HG02884 (cell line): ENCODE measurements at regions not wholly inside any gene's neighbourhood (a gene's known extent, or its start where the extent isn't known, plus 50 kb on each side); places are given as distances from the start of the nearest gene placed in this dataset.

Experiments used
- ATAC-seq: cut with Tn5 transposase; IDR thresholded peaks from one replicate; pipeline ENCODE4 v1.9.1; 2021; ENCODE audit warnings: mild to moderate bottlenecking, moderate library complexity; ENCODE audit not compliant: unreplicated experiment

DNA sequence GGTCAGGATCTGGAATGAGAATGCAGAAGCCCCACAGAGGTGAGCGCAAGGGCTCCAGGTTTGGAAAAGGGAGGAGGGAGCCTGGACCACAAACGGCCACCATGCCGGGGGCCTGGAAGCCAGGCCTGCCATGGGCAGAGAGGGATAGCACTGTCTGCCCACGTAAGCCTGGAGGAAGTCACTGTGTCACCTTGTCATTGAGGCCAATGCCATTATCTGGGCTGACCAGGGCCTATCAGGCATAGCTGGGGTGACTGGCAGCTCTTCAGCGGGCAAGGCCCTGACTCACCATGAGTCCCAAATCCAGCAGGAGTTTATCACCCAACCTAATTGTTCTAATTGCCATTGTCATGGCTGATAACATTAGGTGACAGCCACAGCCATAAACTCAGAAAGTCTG lies 84.6 kb downstream of the MATN1 start:
- no peak for ATAC-seq

DNA sequence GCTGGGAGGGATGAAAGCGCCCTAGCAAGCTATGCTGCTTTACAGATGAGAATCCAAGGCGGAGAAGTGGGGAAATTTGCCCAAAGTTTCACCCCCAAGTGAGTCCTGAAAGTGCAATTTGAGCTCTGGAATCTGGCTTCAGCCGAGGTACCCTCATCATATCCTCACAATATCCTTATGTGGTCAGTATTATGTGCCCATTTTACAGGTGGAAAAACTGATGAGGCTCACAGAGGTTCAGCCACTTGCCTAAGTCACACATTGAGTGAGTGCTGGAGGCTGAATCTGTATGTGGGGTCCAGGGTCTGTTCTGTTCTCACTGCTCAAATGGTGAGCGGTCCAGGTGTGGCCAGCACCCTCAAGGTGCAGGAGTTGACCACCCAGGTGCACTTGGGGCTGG lies 85.3 kb downstream of the MATN1 start:
- ATAC-seq, result no peak

DNA sequence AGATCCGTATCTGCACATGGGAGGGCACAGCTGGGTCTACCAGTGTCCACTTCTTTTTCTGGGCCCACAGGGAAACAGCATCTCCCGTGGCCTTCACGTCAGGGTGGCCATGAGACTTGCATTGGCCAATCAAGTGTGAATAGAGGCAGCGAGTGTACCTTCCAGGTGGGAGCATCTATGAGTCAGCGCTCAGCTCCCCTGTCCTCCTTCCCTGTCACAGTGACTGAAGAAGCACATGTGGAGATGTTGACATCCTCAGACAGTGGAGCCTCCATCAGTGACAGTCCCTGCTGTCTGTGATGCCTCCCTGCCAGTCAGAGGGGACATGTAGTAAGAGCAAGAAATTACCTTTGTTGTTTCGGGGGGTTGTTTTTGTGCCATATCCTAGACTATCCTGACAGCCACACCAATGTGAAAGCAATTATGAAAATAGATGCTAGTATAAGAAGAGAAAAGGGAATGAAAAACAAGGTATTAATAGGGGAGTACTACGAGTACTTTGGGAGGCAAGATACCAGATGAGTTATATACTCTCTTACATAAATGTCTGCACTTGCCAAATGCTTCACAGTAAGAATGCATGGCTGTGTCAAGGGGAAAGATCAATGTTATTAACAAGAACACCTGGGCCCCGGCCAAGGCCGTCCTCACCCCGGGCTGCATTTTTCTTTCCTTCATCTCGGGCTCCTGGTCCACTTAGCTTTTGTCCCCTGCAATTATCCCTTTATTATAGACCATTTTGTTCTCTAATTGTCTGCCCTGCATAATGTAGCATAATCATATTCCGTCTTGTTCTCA lies 86.0 kb downstream of the MATN1 start:
- ATAC-seq, result no peak

DNA sequence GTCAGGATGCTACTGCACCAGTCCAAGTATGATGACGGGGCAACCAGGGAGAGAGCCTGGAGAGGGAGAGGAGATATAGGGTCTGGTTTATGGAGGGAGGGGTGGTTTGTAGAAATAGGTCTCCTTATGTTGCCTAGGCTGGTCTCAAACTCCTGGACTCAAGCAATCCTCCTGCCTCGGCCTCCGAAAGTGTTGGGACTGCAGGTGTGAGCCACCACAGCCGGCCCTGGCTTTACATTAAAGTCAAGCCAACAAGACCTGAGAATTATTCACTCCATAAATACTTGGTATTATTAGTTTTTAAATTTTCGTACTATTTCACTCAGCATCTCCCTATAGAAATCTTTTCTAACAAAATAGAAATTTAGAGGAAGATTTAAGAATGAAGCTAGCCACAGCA lies 86.8 kb downstream of the MATN1 start:
- no peak for ATAC-seq

DNA sequence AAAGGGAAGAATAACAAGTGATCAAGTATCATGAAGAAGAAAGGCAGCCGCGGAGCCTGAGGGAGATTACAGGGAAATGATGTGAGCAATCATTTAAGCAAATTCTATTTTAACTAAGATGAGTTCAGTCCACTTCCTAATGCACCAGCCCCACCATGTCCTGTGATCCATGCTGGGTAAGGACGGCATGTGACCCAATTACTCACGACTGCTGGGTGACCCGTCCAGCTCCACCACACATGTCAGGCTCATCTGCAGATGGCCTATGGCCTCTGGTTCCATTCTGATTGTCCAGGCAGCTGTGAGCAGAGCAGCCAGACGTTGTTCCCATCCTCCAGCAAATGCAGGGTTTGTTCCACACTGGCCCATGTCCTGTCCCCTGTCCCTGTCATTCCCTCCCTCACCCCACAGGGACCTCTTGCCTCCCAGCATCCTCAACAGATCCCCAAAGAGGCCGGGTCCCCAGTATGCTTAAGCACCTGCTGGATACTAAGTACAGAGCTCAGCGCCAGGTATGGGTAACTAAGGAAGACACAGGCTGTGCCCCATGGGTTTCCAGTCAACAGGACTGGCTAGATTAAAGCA lies 87.9 kb downstream of the MATN1 start:
- no peak for ATAC-seq

DNA sequence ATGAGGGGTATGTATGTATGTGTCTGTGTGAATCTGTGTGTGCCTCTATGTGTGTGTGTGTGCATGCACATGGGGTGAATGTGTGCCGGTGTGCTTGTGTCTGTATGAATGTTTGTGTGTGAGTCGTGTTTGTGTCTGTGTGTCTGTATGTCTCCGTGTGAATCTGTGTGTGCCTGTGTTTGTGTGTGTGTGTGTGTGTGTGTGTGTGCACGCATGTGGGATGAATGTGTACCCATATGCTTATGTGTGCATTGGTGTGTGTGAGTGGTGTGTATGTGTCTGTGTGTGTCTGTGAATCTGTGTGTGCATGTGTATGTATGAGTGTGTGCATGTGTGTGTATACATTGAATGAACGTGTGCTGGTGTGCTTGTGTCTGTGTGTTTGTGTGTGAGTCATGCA lies 88.9 kb downstream of the MATN1 start:
- no peak for ATAC-seq

DNA sequence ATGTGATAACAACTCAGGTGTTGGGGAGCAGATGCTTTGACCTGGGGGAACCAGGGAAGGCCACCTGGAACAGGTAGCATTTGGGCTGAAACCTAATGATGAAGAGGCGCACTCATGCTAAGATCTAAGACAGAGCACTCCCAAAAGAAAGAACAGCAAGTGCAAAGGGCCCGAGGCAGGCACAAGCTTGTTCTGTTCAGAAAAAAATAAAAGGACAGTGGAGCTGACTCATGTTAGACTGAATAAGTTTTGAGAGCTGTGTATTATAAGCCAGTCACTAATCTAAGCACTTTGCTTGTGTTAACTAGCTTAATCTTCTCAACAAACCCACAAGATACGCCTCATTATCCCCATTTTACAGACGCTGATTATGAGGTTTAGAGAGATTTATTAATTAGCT lies 90.1 kb downstream of the MATN1 start:
- ATAC-seq, result no peak

DNA sequence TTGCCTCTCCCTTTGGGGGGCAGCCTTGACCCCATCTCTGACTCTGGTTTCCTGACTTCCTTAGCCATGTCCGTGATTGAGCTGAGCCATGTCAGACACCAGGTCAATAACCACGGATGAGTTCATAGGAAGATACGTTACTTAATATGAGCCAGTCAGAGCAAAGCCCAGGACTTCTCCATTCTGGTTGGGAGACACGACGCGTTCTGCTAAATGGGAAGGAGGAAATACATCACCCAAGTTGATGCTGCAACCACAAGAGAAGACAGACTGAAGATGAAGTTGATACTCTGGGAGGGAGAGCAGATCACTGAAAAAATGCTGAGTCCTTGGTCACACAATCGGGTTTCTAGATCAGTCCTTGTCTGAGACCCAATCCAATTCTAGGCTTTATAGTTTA lies 90.9 kb downstream of the MATN1 start:
- ATAC-seq, result no peak

DNA sequence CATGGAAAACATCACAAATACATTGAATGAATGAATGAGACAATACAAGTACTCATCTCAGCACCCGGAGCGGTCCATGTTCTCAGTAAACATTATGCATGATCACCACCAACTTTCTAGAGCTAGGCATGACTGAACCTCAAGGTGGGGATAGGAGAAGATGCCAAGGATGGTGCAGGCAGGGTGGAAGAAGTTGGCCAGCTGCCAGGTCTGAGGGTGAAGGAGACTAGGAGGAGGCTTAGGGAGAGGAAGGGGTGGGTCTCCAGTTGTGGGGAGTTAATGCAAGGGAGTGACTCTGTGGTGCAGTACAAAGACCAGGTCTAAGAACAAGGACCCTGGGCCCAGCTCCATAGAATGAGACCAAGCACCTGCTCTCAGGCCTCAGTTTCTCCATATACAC lies 91.7 kb downstream of the MATN1 start:
- ATAC-seq, result no peak

DNA sequence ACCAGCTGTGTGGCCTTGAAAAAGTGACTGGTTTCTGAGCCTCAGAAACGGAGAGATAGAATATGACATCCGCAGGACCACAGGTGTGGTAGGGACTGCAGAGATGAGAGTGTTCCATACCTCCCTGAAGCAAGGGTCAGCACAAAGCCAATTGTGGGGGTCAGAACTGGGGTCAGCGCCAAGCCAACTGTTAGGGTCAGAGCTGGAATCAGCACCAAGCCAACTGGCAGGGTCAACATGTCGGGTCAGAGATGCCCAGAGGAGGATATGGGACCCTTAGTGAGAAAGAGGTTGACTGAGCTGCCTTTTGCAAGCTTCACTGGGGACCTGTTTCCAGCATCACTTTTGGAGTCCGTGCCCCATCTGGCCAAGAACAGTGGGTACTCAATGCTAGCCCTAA lies 93.9 kb downstream of the MATN1 start:
- ATAC-seq, result no peak

DNA sequence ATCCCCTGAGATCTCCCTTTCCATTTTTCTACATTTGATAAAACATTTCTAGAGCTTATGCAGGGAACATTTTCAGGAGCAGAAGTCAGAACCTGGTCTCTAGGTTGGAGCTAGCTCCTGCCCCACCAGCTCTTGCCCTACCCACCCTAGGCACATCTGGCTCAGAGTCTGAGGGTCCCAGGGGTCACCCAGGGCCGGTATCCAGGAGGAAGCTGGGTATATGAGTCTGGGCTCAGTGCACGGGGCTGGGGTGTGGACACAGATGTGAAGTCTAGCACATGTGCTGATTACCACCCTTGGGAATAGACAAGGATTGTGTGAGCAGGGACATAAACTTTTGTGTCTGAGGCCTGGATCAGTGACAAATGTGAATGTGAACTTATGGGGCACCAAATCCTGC lies 95.4 kb downstream of the MATN1 start:
- ATAC-seq, result no peak

DNA sequence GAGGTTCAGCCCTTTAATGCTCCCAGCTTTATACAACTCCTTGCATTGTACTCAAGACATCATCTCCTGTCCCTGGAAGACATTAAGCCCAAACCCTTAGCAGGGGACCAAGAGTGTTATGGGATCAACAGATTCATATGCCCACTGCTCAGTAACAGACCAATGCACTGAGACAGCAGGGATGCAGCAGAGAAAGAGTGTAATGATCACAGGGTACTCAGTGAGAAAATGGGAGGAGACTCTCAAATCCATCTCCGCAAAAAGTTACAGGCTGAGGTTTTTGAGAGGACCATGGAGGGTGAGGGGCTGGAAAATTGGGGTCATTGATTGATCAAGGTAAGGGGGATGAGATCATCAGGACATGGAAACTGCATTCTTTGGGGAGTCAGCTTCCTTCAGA lies 96.2 kb downstream of the MATN1 start:
- ATAC-seq, result no peak

DNA sequence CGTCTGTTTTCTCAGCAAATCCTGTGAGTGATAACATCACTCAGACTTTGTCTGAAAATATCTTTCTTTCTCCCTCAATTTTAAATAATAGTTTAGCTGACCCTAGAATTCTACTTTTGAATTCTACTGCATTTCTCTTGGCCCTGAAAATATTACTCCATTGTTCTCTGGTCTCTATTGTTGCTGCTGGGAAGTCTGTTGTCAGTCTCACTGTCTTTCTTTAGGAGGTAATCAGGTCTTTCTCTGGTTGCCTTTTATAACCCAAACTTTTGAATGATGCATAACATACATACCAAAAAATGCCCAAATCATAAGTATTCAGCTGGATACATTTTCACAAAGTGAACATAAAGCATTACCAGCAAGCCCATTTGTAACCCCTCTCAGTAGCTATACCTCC lies 100.0 kb downstream of the MATN1 start:
- ATAC-seq, result no peak

DNA sequence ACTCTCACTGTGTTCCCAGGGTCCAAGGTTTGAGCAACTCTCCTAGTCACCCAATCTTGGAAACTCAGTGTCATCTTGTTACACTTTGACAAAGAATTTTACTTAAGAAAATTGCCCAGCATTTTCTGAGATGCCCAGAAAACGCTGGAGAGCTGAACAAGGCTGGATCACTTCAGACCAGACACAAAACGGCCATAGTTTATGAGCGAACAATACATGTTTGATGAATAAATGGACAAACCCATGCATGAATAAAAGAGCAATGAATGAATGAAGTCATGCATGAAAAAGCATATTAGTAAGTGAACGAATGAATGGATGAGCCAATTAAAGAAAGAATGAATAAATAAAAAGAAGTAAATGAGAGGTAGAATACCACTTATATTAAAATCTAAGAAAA lies 103.8 kb downstream of the MATN1 start:
- no peak for ATAC-seq

DNA sequence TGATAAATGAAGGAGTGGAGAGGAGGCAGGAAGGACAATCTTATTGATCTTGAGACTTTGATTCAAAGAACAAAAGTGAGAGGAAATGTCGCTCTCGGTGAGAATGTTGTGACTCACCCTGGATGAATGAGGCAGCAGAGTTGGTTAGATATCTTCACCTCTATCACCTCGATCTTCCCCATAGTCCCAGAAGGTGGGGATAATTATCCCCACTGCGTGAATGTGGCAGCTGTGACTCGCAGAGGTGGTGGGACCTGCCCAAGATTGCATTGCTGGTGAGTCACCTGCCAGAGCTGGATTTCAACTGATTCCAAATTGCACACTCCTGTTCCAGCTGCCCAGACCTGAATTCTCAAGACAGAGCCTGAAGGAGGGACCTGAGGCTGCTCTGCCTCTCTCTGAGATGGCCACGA lies 105.0 kb downstream of the MATN1 start:
- no peak for ATAC-seq

DNA sequence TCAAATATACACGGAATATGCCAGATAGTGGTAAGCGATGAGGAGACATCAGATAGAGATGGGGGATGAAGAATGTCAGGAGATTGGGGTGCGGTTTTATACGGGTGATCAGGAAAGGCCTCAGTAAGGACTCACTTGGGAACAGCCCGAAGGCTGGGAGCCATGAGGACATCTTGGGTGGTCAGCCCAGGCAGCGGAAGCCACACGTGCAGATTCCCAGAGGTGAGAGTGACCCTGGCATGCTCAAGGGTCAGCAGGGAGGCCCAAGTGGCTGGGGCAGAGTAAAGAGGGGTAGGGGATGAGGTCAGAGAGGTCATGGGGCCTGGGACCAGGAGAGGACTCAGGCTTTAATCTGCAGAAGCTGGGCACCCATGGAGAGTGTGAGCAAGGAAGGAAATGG lies 106.6 kb downstream of the MATN1 start:
- ATAC-seq, result no peak

DNA sequence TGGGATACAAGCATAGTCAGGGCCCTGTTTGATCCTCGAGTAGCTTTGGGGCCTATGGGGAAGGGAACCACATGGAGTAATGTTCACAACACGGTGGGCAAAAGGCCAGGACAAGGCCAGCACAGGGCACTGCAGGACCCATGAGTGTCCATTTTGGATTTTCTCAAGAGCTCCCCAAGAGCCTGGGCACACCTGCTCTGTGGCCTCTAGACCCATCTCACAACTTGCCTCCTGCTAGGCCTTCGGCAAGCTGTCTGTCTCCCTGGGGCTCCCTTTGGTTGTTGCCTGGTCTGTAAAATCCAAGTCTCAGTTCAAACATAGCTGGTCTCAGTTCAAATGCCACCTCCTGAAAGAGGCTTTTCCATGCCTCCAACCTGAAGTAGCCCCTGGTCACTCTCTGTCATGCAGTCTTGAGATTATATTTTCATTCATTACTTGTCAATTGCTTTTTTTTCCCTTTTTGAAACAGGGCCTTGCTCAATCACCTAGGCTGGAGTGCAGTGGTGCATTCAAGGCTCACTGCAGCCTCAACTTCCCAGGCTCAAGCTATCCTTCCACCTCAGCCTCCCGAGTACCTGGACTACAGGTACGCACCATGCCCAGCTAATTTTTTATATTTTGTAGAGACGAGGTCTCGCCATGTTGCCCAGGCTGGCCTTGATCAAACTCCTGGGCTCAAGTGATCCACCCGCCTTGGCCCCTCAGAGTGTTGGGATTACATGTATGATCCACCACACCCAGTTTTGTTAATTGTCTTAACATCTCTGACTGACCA lies 107.4 kb downstream of the MATN1 start:
- ATAC-seq, result no peak

DNA sequence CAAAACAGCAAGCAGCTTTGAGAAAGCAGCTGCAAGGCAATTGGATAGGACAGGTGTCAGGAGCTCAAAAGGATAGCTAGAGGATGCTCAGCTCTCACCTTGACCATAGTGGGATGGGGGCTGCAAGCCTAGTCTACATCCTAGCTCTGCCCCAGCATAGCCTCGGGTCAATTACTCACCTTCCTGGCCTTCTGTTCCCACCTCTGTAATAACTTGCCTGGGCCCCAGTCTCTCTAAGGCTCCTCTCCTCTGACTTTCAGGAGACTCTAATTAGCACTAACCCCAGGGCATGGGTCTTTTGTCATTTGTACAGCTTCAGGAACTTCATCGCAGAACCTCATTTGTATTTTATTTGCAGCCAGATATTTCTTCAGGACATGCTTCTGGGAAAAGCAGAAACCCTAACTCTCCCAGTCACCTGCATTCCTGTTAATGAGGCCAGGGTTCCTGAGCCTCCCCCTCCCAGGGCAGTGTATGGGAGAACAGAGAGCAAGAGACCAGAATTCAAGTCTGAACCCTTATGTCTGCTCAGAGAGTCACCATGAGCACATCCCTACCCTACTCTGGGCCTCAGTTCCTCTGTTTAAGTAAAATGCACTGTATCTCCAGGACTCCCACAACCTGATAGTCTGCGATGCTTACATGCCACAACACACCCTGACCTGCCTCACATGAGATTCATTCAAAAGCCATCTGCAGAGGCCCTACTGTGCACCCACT lies 108.1 kb downstream of the MATN1 start:
- ATAC-seq, result no peak

DNA sequence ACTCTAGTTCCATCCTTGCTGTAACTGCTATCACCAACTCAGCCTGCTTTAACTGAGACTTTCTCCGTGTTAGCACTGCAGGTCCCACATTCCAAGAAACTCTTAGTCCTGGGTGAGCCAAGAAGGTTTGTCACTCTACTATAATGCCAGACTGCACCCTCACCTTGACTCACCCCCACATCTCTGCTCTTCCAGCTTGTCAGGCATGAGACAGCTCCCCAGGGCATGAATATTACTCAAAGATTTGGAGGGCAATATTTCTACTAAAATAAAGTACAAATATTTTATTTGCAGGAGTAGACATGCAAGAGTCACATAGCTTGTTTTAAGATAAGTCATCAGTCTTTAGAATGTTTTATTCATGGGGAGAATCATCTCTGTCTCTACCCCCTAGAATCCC lies 110.2 kb downstream of the MATN1 start:
- ATAC-seq, result no peak

DNA sequence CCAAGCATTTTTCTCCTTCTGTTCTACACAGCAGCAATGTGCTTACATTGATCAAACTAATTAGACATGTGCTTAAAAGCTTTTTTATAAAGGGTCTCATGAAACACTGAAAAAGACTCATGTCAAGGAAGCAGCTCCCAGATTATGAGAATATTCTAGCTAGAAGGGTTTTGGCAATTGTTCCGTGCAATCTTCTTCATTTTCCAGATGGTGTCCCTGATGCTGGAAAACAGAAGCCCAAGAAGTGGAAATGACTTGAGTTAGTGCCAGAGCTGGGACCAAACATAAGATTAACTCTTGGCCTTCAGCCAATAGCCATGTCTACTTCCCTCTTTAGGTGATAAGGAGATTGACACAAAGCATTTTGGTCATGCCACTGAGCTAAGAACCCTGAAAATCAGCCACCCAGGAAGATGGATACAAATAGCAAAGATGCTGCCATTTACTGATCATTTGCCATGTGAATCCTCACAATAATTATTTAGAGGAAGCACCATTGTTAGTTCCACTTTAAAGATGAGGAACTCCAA lies 110.8 kb downstream of the MATN1 start:
- ATAC-seq, result no peak

DNA sequence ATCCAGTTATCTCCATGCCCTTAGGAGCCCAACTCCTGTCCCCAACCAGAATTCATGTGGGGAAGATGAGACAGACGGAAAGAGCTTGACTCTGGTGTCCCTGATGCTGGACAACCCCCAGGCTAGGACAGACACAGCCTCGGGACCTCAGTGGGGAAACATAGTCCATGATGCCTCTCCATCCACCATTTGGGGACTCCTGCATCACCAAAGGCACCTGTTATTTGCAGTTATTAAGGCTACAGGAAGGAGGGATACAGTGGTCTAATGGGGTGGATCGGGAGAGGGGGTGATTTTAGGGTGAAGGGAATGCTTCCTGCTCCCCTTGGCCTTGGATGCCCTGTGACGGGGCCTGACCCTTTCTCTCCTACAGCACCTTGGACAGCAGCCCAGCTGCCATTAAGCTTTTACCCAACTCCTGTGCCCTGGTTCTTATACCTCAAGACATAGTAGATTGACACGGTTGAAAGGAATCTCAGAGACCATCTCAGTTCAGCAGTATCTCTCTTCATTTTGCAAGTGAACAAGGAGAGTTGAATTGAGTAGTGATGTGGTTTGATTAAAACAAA lies 111.6 kb downstream of the MATN1 start:
- no peak for ATAC-seq
